ENCODE measurements at regions not wholly inside any gene's neighbourhood (a gene's known extent, or its start where the extent isn't known, plus 50 kb on each side); places are given as distances from the start of the nearest gene placed in this dataset.

GRCh38 chr21:20341431-20341830, 656.8 kb upstream of the NCAM2 start:
- Histone ChIP-seq H3K27ac (ENCODE audit: low read length) (no peak overlapping the region), H4K20me1 (ENCODE audit: insufficient read depth, low read length) (no peaks in the 10 kb centered on the region), H3K36me3 (ENCODE audit: insufficient read depth, low read length) (no peaks in the 10 kb centered on the region), H3K4me2 (ENCODE audit: insufficient read depth, low read length) (no peak overlapping the region), H3K9me3 (ENCODE audit: insufficient read depth, low read length, severe bottlenecking) (no peaks in the 10 kb centered on the region), H3K9ac (ENCODE audit: low read depth, low read length) (no peak overlapping the region), H2AFZ (ENCODE audit: low read depth, low read length) (no peak overlapping the region), H3K4me3 (ENCODE audit: low read depth in 1 of 2, low read length in 2 of 2) (no peak overlapping the region), H3K27me3 (ENCODE audit: insufficient read depth, low read length, poor library complexity) (no peaks in the 10 kb centered on the region), H3K79me2 (ENCODE audit: insufficient read depth, low read length) (no peaks in the 10 kb centered on the region), H3K4me1 (ENCODE audit: insufficient read depth, low read length) (no peaks in the 10 kb centered on the region)
- no peak for ATAC-seq (ENCODE audit: insufficient read depth, low read depth)
- no peak for DNase-seq
- TF ChIP-seq CTCF (IDR thresholded peaks at IDR 0.05; ENCODE audit: borderline replicate concordance, extremely low read depth, low read length, poor library complexity, severe bottlenecking) (no peak), EZH2 (IDR thresholded peaks at IDR 0.05; ENCODE audit: borderline replicate concordance, low read depth, low read length, severe bottlenecking) (no peak)

GRCh38 chr21:20343186-20343585, 655.0 kb upstream of the NCAM2 start:
- no peak overlapping the region for H3K27ac ChIP-seq (ENCODE audit: low read length)
- H3K36me3 ChIP-seq (ENCODE audit: insufficient read depth, low read length) = no peaks in the 10 kb centered on the region
- TF ChIP-seq CTCF (IDR thresholded peaks at IDR 0.05; ENCODE audit: borderline replicate concordance, extremely low read depth, low read length, poor library complexity, severe bottlenecking) = no peak
- TF ChIP-seq EZH2 (IDR thresholded peaks at IDR 0.05; ENCODE audit: borderline replicate concordance, low read depth, low read length, severe bottlenecking) = no peak
- no peak overlapping the region for H3K4me3 ChIP-seq (ENCODE audit: low read depth in 1 of 2, low read length in 2 of 2)
- ATAC-seq (ENCODE audit: insufficient read depth, low read depth) (no peak), DNase-seq (no peak)
- H3K9me3 ChIP-seq (ENCODE audit: insufficient read depth, low read length, severe bottlenecking) = no peaks in the 10 kb centered on the region
- H3K9ac ChIP-seq (ENCODE audit: low read depth, low read length) = no peak overlapping the region
- no peaks in the 10 kb centered on the region for H3K79me2 ChIP-seq (ENCODE audit: insufficient read depth, low read length)
- no peaks in the 10 kb centered on the region for H4K20me1 ChIP-seq (ENCODE audit: insufficient read depth, low read length)
- H3K27me3 ChIP-seq (ENCODE audit: insufficient read depth, low read length, poor library complexity) = no peaks in the 10 kb centered on the region
- H3K4me1 ChIP-seq (ENCODE audit: insufficient read depth, low read length) = no peaks in the 10 kb centered on the region
- H3K4me2 ChIP-seq (ENCODE audit: insufficient read depth, low read length) = no peak overlapping the region
- H2AFZ ChIP-seq (ENCODE audit: low read depth, low read length) = no peak overlapping the region

- H3K27ac ChIP-seq (ENCODE audit: low read length) = no peak overlapping the region
- H3K4me1 ChIP-seq (ENCODE audit: insufficient read depth, low read length) = no peaks in the 10 kb centered on the region
- ATAC-seq (ENCODE audit: insufficient read depth, low read depth) (no peak), DNase-seq (no peak)
- no peak overlapping the region for H3K4me2 ChIP-seq (ENCODE audit: insufficient read depth, low read length)
- no peak overlapping the region for H3K9ac ChIP-seq (ENCODE audit: low read depth, low read length)
- H3K36me3 ChIP-seq (ENCODE audit: insufficient read depth, low read length) = no peaks in the 10 kb centered on the region
- no peaks in the 10 kb centered on the region for H3K79me2 ChIP-seq (ENCODE audit: insufficient read depth, low read length)
- no peaks in the 10 kb centered on the region for H3K27me3 ChIP-seq (ENCODE audit: insufficient read depth, low read length, poor library complexity)
- no peaks in the 10 kb centered on the region for H4K20me1 ChIP-seq (ENCODE audit: insufficient read depth, low read length)
- H2AFZ ChIP-seq (ENCODE audit: low read depth, low read length) = no peak overlapping the region
- H3K9me3 ChIP-seq (ENCODE audit: insufficient read depth, low read length, severe bottlenecking) = no peaks in the 10 kb centered on the region
- TF ChIP-seq EZH2 (IDR thresholded peaks at IDR 0.05; ENCODE audit: borderline replicate concordance, low read depth, low read length, severe bottlenecking) (no peak), CTCF (IDR thresholded peaks at IDR 0.05; ENCODE audit: borderline replicate concordance, extremely low read depth, low read length, poor library complexity, severe bottlenecking) (no peak)
- H3K4me3 ChIP-seq (ENCODE audit: low read depth in 1 of 2, low read length in 2 of 2) = no peak overlapping the region
Observed at GRCh38 chr21:20351138-20351537, 647.1 kb upstream of the NCAM2 start.

GRCh38 chr21:20353351-20353750, 644.9 kb upstream of the NCAM2 start:
- H3K27ac ChIP-seq (ENCODE audit: low read length) = no peak overlapping the region
- TF ChIP-seq EZH2 (IDR thresholded peaks at IDR 0.05; ENCODE audit: borderline replicate concordance, low read depth, low read length, severe bottlenecking) (no peak), CTCF (IDR thresholded peaks at IDR 0.05; ENCODE audit: borderline replicate concordance, extremely low read depth, low read length, poor library complexity, severe bottlenecking) (no peak)
- H2AFZ ChIP-seq (ENCODE audit: low read depth, low read length) = no peak overlapping the region
- H3K4me3 ChIP-seq (ENCODE audit: low read depth in 1 of 2, low read length in 2 of 2) = no peak overlapping the region
- no peaks in the 10 kb centered on the region for H3K79me2 ChIP-seq (ENCODE audit: insufficient read depth, low read length)
- H3K27me3 ChIP-seq (ENCODE audit: insufficient read depth, low read length, poor library complexity) = no peaks in the 10 kb centered on the region
- ATAC-seq (ENCODE audit: insufficient read depth, low read depth) = no peak
- no peak overlapping the region for H3K9ac ChIP-seq (ENCODE audit: low read depth, low read length)
- DNase-seq = no peak
- H3K36me3 ChIP-seq (ENCODE audit: insufficient read depth, low read length) = no peaks in the 10 kb centered on the region
- no peaks in the 10 kb centered on the region for H3K9me3 ChIP-seq (ENCODE audit: insufficient read depth, low read length, severe bottlenecking)
- no peaks in the 10 kb centered on the region for H3K4me1 ChIP-seq (ENCODE audit: insufficient read depth, low read length)
- no peaks in the 10 kb centered on the region for H4K20me1 ChIP-seq (ENCODE audit: insufficient read depth, low read length)
- no peak overlapping the region for H3K4me2 ChIP-seq (ENCODE audit: insufficient read depth, low read length)

All from DND-41 (cell line).